GM23248 (cell line): ENCODE measurements at regions not wholly inside any gene's neighbourhood (a gene's known extent, or its start where the extent isn't known, plus 50 kb on each side); places are given as distances from the start of the nearest gene placed in this dataset.

Experiments
- EZH2 ChIP-seq: fragments of 200-600 bp; sonication (generic); IDR thresholded peaks from 2 replicates; pipeline ENCODE4 v1.6.1; 2018; ENCODE audit warnings: antibody characterized with exemption, mild to moderate bottlenecking; ENCODE audit not compliant: insufficient read depth, poor library complexity, severe bottlenecking
- EZH2phosphoT487 ChIP-seq: fragments of 200-600 bp; sonication (generic); IDR thresholded peaks from 2 replicates; pipeline ENCODE4 v1.6.1; 2018; ENCODE audit warnings: antibody characterized with exemption, moderate library complexity, mild to moderate bottlenecking, low read depth; ENCODE audit not compliant: insufficient read depth

GRCh38 chr1:87894062-87894461 is 565.4 kb downstream of the LMO4 start:
- no peak for TF ChIP-seq EZH2
- no peak for TF ChIP-seq EZH2phosphoT487
